ENCODE measurements at regions not wholly inside any gene's neighbourhood (a gene's known extent, or its start where the extent isn't known, plus 50 kb on each side); places are given as distances from the start of the nearest gene placed in this dataset.

- no peak for DNase-seq
- H3K9me3 Mint-ChIP-seq (ENCODE audit: low read depth, unreplicated experiment) = no peaks in the 10 kb centered on the region
- H3K4me3 Mint-ChIP-seq (ENCODE audit: low read depth, unreplicated experiment) = no peak overlapping the region
- no peaks in the 10 kb centered on the region for H3K4me1 Mint-ChIP-seq (ENCODE audit: low read depth, unreplicated experiment)
- intact Hi-C loops (cut with micrococcal nuclease; ENCODE audit: unreplicated experiment) = no loop called here
- no TSS peak for BruUV-seq (replicated peaks)
- no peak for TF ChIP-seq CTCF (IDR thresholded peaks at IDR 0.05; ENCODE audit: unreplicated experiment)
- H3K36me3 Mint-ChIP-seq (ENCODE audit: insufficient read depth, unreplicated experiment) = no peaks in the 10 kb centered on the region
- CTCF ChIA-PET = no interaction called here
- H3K27me3 Mint-ChIP-seq (ENCODE audit: unreplicated experiment) = no peaks in the 10 kb centered on the region
- no peak overlapping the region for H3K27ac Mint-ChIP-seq (ENCODE audit: unreplicated experiment)
Measured at GRCh38 chr3:116848248-116848829, 138.8 kb downstream of the TUSC7 start.

- Mint-ChIP-seq H3K9me3 (ENCODE audit: low read depth, unreplicated experiment) (no peaks in the 10 kb centered on the region), H3K27ac (ENCODE audit: unreplicated experiment) (no peak overlapping the region), H3K4me3 (ENCODE audit: low read depth, unreplicated experiment) (no peak overlapping the region), H3K36me3 (ENCODE audit: insufficient read depth, unreplicated experiment) (no peaks in the 10 kb centered on the region), H3K27me3 (ENCODE audit: unreplicated experiment) (no peaks in the 10 kb centered on the region), H3K4me1 (ENCODE audit: low read depth, unreplicated experiment) (no peaks in the 10 kb centered on the region)
- CTCF ChIA-PET = no interaction called here
- no peak for DNase-seq
- no peak for TF ChIP-seq CTCF (IDR thresholded peaks at IDR 0.05; ENCODE audit: unreplicated experiment)
- BruUV-seq (replicated peaks) = no TSS peak
- intact Hi-C loops (cut with micrococcal nuclease; ENCODE audit: unreplicated experiment) = no loop called here
Measured at GRCh38 chr3:116849261-116849688, 139.7 kb downstream of the TUSC7 start.

GRCh38 chr3:116852803-116853202 is 143.2 kb downstream of the TUSC7 start:
- BruUV-seq (replicated peaks) = no TSS peak
- Mint-ChIP-seq H3K4me3 (ENCODE audit: low read depth, unreplicated experiment) (no peak overlapping the region), H3K36me3 (ENCODE audit: insufficient read depth, unreplicated experiment) (no peaks in the 10 kb centered on the region), H3K27me3 (ENCODE audit: unreplicated experiment) (no peaks in the 10 kb centered on the region), H3K4me1 (ENCODE audit: low read depth, unreplicated experiment) (no peaks in the 10 kb centered on the region), H3K9me3 (ENCODE audit: low read depth, unreplicated experiment) (no peaks in the 10 kb centered on the region), H3K27ac (ENCODE audit: unreplicated experiment) (no peak overlapping the region)
- TF ChIP-seq CTCF (IDR thresholded peaks at IDR 0.05; ENCODE audit: unreplicated experiment) = no peak
- CTCF ChIA-PET = interaction anchor here (0.7 kb wide), 1 partner anchor 592 kb away, joined by 6 read pairs; no protein-coding TSS in a partner anchor
- intact Hi-C loops (cut with micrococcal nuclease; ENCODE audit: unreplicated experiment) = no loop called here
- DNase-seq = no peak

GRCh38 chr3:116863270-116863770 is 153.7 kb downstream of the TUSC7 start:
- no peaks in the 10 kb centered on the region for H3K9me3 Mint-ChIP-seq (ENCODE audit: low read depth, unreplicated experiment)
- H3K27ac Mint-ChIP-seq (ENCODE audit: unreplicated experiment) = no peak overlapping the region
- no peak for TF ChIP-seq CTCF (IDR thresholded peaks at IDR 0.05; ENCODE audit: unreplicated experiment)
- no peaks in the 10 kb centered on the region for H3K36me3 Mint-ChIP-seq (ENCODE audit: insufficient read depth, unreplicated experiment)
- DNase-seq = no peak
- H3K4me3 Mint-ChIP-seq (ENCODE audit: low read depth, unreplicated experiment) = no peak overlapping the region
- CTCF ChIA-PET = interaction anchor here (1.0 kb wide), 2 partner anchors 92 to 662 kb away, joined by 3 read pairs; no protein-coding TSS in a partner anchor
- H3K4me1 Mint-ChIP-seq (ENCODE audit: low read depth, unreplicated experiment) = no peaks in the 10 kb centered on the region
- no TSS peak for BruUV-seq (replicated peaks)
- intact Hi-C loops (cut with micrococcal nuclease; ENCODE audit: unreplicated experiment) = loop anchor here (2.0 to 10.0 kb wide), 4 partner anchors 93 to 1951 kb away; no protein-coding TSS in a partner anchor
- no peaks in the 10 kb centered on the region for H3K27me3 Mint-ChIP-seq (ENCODE audit: unreplicated experiment)
